Mesodermal cell (in vitro differentiated cells): ENCODE measurements at regions not wholly inside any gene's neighbourhood (a gene's known extent, or its start where the extent isn't known, plus 50 kb on each side); places are given as distances from the start of the nearest gene placed in this dataset.

ENCODE experiments used
- H3K27ac ChIP-seq: 2 replicates; pipeline ENCODE4 v1.7.0; 2013; ENCODE audit warnings: mild to moderate bottlenecking, low read depth, low read length, moderate library complexity; ENCODE audit not compliant: severe bottlenecking
- H3K36me3 ChIP-seq: 2 replicates; pipeline ENCODE4 v1.7.1; 2013; ENCODE audit warnings: mild to moderate bottlenecking, low read length, moderate library complexity; ENCODE audit not compliant: control insufficient read depth, insufficient read depth
- H3K4me1 ChIP-seq: one replicate; pipeline ENCODE4 v1.7.1; 2013; ENCODE audit warnings: mild to moderate bottlenecking, low read length; ENCODE audit not compliant: insufficient read depth, control insufficient read depth, poor library complexity, severe bottlenecking
- H3K4me3 ChIP-seq: 2 replicates; pipeline ENCODE4 v1.7.0; 2013; ENCODE audit warnings: low read length, control low read depth, mild to moderate bottlenecking; ENCODE audit not compliant: insufficient read depth, poor library complexity, severe bottlenecking; ENCODE audit errors: extremely low read depth
- H3K9me3 ChIP-seq: 2 replicates; pipeline ENCODE4 v1.7.1; 2013; ENCODE audit warnings: mild to moderate bottlenecking, low read length, moderate library complexity; ENCODE audit not compliant: control insufficient read depth
- WGBS, 2 experiments: methylation state at CpG; one replicate each; pipeline ENCODE4 v1.1.5; 2013; ENCODE audit warnings: missing lambda C conversion rate in 2 of 2; ENCODE audit not compliant: insufficient coverage in 2 of 2; 5-methylcytosine and 5-hydroxymethylcytosine counted together

GRCh38 chr7:84528756-84529479 lies 334.3 kb upstream of the SEMA3A start:
- peaks cover 12% of the 10 kb centered on the region for H3K4me1 ChIP-seq
- no peaks in the 10 kb centered on the region for H3K36me3 ChIP-seq
- no peaks in the 10 kb centered on the region for H3K9me3 ChIP-seq
- no peak overlapping the region for H3K27ac ChIP-seq
- H3K4me3 ChIP-seq = no peak overlapping the region

GRCh38 chr7:84524714-84525694 lies 330.4 kb upstream of the SEMA3A start:
- Histone ChIP-seq H3K9me3 (peaks cover 4% of the 10 kb centered on the region), H3K27ac (no peak overlapping the region), H3K36me3 (no peaks in the 10 kb centered on the region), H3K4me1 (peaks cover 3% of the 10 kb centered on the region), H3K4me3 (no peak overlapping the region)
- 75 to 81% methylated on average over 2 to 4 of the region's 10 CpGs for WGBS, 2 experiments

GRCh38 chr7:84513061-84513460 lies 318.5 kb upstream of the SEMA3A start:
- no peaks in the 10 kb centered on the region for H3K4me1 ChIP-seq
- no peak overlapping the region for H3K27ac ChIP-seq
- no peaks in the 10 kb centered on the region for H3K9me3 ChIP-seq
- WGBS, 2 experiments = no CpG with 5 or more reads among the region's 3 CpGs
- H3K4me3 ChIP-seq = no peak overlapping the region
- no peaks in the 10 kb centered on the region for H3K36me3 ChIP-seq

GRCh38 chr7:84512055-84512454 lies 317.5 kb upstream of the SEMA3A start:
- H3K36me3 ChIP-seq = no peaks in the 10 kb centered on the region
- no peaks in the 10 kb centered on the region for H3K9me3 ChIP-seq
- H3K4me3 ChIP-seq = no peak overlapping the region
- WGBS, 2 experiments = no CpG with 5 or more reads among the region's 1 CpG
- H3K4me1 ChIP-seq = no peaks in the 10 kb centered on the region
- H3K27ac ChIP-seq = no peak overlapping the region

GRCh38 chr7:84510505-84510904 lies 315.9 kb upstream of the SEMA3A start:
- no peak overlapping the region for H3K27ac ChIP-seq
- H3K4me3 ChIP-seq = no peak overlapping the region
- no peaks in the 10 kb centered on the region for H3K36me3 ChIP-seq
- 88 to 89% methylated on average over 1 of the region's 1 CpG for WGBS, 2 experiments
- H3K9me3 ChIP-seq = no peaks in the 10 kb centered on the region
- H3K4me1 ChIP-seq = no peaks in the 10 kb centered on the region

- Histone ChIP-seq H3K36me3 (no peaks in the 10 kb centered on the region), H3K4me1 (no peaks in the 10 kb centered on the region), H3K9me3 (no peaks in the 10 kb centered on the region), H3K27ac (no peak overlapping the region), H3K4me3 (no peak overlapping the region)
- 100% methylated on average over 1 of the region's 1 CpG; no CpG with 5 or more reads in 1 of the 2 experiments for WGBS, 2 experiments
Observed at GRCh38 chr7:84509522-84509921, 314.9 kb upstream of the SEMA3A start.

- no peak overlapping the region for H3K4me3 ChIP-seq
- H3K36me3 ChIP-seq = no peaks in the 10 kb centered on the region
- no peak overlapping the region for H3K27ac ChIP-seq
- WGBS, 2 experiments = 100% methylated on average over 2 of the region's 4 CpGs; no CpG with 5 or more reads in 1 of the 2 experiments
- H3K9me3 ChIP-seq = no peaks in the 10 kb centered on the region
- H3K4me1 ChIP-seq = no peaks in the 10 kb centered on the region
Observed at GRCh38 chr7:84508606-84509005, 314.0 kb upstream of the SEMA3A start.

- Histone ChIP-seq H3K4me3 (no peak overlapping the region), H3K36me3 (no peaks in the 10 kb centered on the region), H3K4me1 (no peaks in the 10 kb centered on the region), H3K9me3 (no peaks in the 10 kb centered on the region), H3K27ac (no peak overlapping the region)
- WGBS, 2 experiments = 90 to 100% methylated on average over 1 to 2 of the region's 5 CpGs
Observed at GRCh38 chr7:84507529-84507928, 312.9 kb upstream of the SEMA3A start.

GRCh38 chr7:84506151-84506550 lies 311.6 kb upstream of the SEMA3A start:
- no peaks in the 10 kb centered on the region for H3K4me1 ChIP-seq
- H3K36me3 ChIP-seq = no peaks in the 10 kb centered on the region
- 100% methylated on average over 1 of the region's 1 CpG; no CpG with 5 or more reads in 1 of the 2 experiments for WGBS, 2 experiments
- H3K4me3 ChIP-seq = no peak overlapping the region
- no peaks in the 10 kb centered on the region for H3K9me3 ChIP-seq
- no peak overlapping the region for H3K27ac ChIP-seq

GRCh38 chr7:84502239-84502638 lies 307.6 kb upstream of the SEMA3A start:
- Histone ChIP-seq H3K36me3 (no peaks in the 10 kb centered on the region), H3K4me3 (no peak overlapping the region), H3K4me1 (no peaks in the 10 kb centered on the region), H3K27ac (no peak overlapping the region), H3K9me3 (no peaks in the 10 kb centered on the region)
- no CpG with 5 or more reads among the region's 1 CpG for WGBS, 2 experiments
